Body of pancreas (tissue), 4 donors: ENCODE measurements at regions not wholly inside any gene's neighbourhood (a gene's known extent, or its start where the extent isn't known, plus 50 kb on each side); places are given as distances from the start of the nearest gene placed in this dataset.

Experiments
- CTCF ChIP-seq, 7 experiments: fragments of 450-650 bp in 4 of 7; fragments of 200-600 bp in 3 of 7; sonication (generic) in 3 of 7; IDR thresholded peaks; one replicate each; pipeline ENCODE4 v1.5.1; 2016 to 2019; ENCODE audit warnings: antibody characterized with exemption in 7 of 7
- POLR2A ChIP-seq, 3 donors: fragments of 450-650 bp; IDR thresholded peaks; one replicate each; pipeline ENCODE4 v1.6.1; 2016; ENCODE audit warnings: antibody characterized with exemption in 3 of 3, mild to moderate bottlenecking in 2 of 3

GRCh38 chr5:99721506-99721905, 792.7 kb upstream of the CHD1 start:
- TF ChIP-seq CTCF (IDR thresholded peaks at IDR 0.05) (no peak), POLR2A (IDR thresholded peaks at IDR 0.05) (no peak)
